HEK293 (cell line): ENCODE measurements at regions not wholly inside any gene's neighbourhood (a gene's known extent, or its start where the extent isn't known, plus 50 kb on each side); places are given as distances from the start of the nearest gene placed in this dataset.

Source experiments
- CTCF ChIA-PET: fragments of 350-600 bp; formaldehyde crosslinking; extraction: SDS; loops from one replicate; lab custom pipeline; 2021; ENCODE audit warnings: antibody characterized with exemption; lab: Yijun Ruan, JAX
- POLR2A ChIA-PET: fragments of 300-600 bp; formaldehyde crosslinking; extraction: SDS; loops from one replicate; lab custom pipeline; 2020; ENCODE audit warnings: antibody characterized with exemption, inconsistent platforms; lab: Yijun Ruan, JAX
- H3K27ac ChIP-seq: fragments of 200-500 bp; sonication (Bioruptor generic); 2 replicates; pipeline ENCODE4 v1.5.1; 2014; ENCODE audit warnings: low read depth, low read length, control low read depth, inconsistent platforms; ENCODE audit errors: extremely low read depth
- H3K36me3 ChIP-seq, 2 experiments: fragments of 200-500 bp in 1 of 2; sonication (Bioruptor generic) in 1 of 2; 1 replicate in 1 of 2; 2 replicates in 1 of 2; pipeline ENCODE4 v1.5.1; 2014 to 2017; ENCODE audit warnings: inconsistent platforms in 2 of 2, low read length in 2 of 2; ENCODE audit not compliant: control insufficient read depth in 2 of 2, insufficient read depth in 1 of 2
- H3K4me1 ChIP-seq: fragments of 200-500 bp; sonication (Bioruptor generic); 2 replicates; pipeline ENCODE4 v1.5.1; 2014; ENCODE audit warnings: mild to moderate bottlenecking, low read length, inconsistent platforms; ENCODE audit not compliant: control insufficient read depth, insufficient read depth
- H3K4me3 ChIP-seq: 2 replicates; pipeline ENCODE4 v1.5.1; 2011; ENCODE audit warnings: low read depth, mild to moderate bottlenecking, control low read depth, low read length, moderate library complexity
- H3K9me3 ChIP-seq: fragments of 200-500 bp; sonication (Bioruptor generic); 2 replicates; pipeline ENCODE4 v1.5.1; 2014; ENCODE audit warnings: low read depth, low read length, inconsistent platforms; ENCODE audit not compliant: control insufficient read depth, insufficient read depth
- GLI4 ChIP-seq: fragments of 450-650 bp; formaldehyde crosslinking; IDR thresholded peaks from 2 replicates; pipeline ENCODE4 v1.5.1; 2016; ENCODE audit warnings: missing biosample characterization, missing genetic modification characterization
- GLIS1 ChIP-seq: fragments of 450-650 bp; formaldehyde crosslinking; IDR thresholded peaks from 2 replicates; pipeline ENCODE4 v1.5.1; 2016; ENCODE audit warnings: missing biosample characterization, missing genetic modification characterization
- HOXA7 ChIP-seq: sonication (generic); formaldehyde crosslinking; IDR thresholded peaks from 2 replicates; pipeline ENCODE4 v1.8.1; 2022; ENCODE audit warnings: missing genetic modification reagents, borderline replicate concordance
- MZF1 ChIP-seq: fragments of 450-650 bp; formaldehyde crosslinking; IDR thresholded peaks from 2 replicates; pipeline ENCODE4 v1.5.1; 2017; ENCODE audit warnings: missing biosample characterization, missing genetic modification characterization, borderline replicate concordance
- PRDM6 ChIP-seq: fragments of 450-650 bp; formaldehyde crosslinking; IDR thresholded peaks from 2 replicates; pipeline ENCODE4 v1.5.1; 2017; ENCODE audit warnings: missing biosample characterization, missing genetic modification characterization
- REST ChIP-seq: fragments of 450-650 bp; formaldehyde crosslinking; IDR thresholded peaks from 2 replicates; pipeline ENCODE4 v1.5.1; 2016; ENCODE audit warnings: missing biosample characterization, missing genetic modification characterization
- WT1 ChIP-seq: fragments of 450-650 bp; formaldehyde crosslinking; IDR thresholded peaks from 2 replicates; pipeline ENCODE4 v1.5.1; 2016; ENCODE audit warnings: missing biosample characterization, missing genetic modification characterization
- ZNF10 ChIP-seq: fragments of 450-650 bp; formaldehyde crosslinking; IDR thresholded peaks from 2 replicates; pipeline ENCODE4 v1.5.1; 2017; ENCODE audit warnings: missing biosample characterization, missing genetic modification characterization
- ZNF121 ChIP-seq: fragments of 450-650 bp; formaldehyde crosslinking; IDR thresholded peaks from 2 replicates; pipeline ENCODE4 v1.5.1; 2016; ENCODE audit warnings: missing biosample characterization, missing genetic modification characterization
- ZNF133 ChIP-seq: fragments of 450-650 bp; formaldehyde crosslinking; IDR thresholded peaks from 2 replicates; pipeline ENCODE4 v1.5.1; 2016; ENCODE audit warnings: missing biosample characterization, missing genetic modification characterization
- ZNF155 ChIP-seq: fragments of 450-650 bp; formaldehyde crosslinking; IDR thresholded peaks from 2 replicates; pipeline ENCODE4 v1.5.1; 2016; ENCODE audit warnings: missing biosample characterization, missing genetic modification characterization
- ZNF423 ChIP-seq: fragments of 450-650 bp; formaldehyde crosslinking; IDR thresholded peaks from 2 replicates; pipeline ENCODE4 v1.5.1; 2016; ENCODE audit warnings: missing biosample characterization, missing genetic modification characterization
- ZNF426 ChIP-seq: fragments of 450-650 bp; formaldehyde crosslinking; IDR thresholded peaks from 2 replicates; pipeline ENCODE4 v1.5.1; 2017; ENCODE audit warnings: missing biosample characterization, missing genetic modification characterization, mild to moderate bottlenecking, inconsistent platforms, moderate library complexity
- ZNF510 ChIP-seq: fragments of 450-650 bp; formaldehyde crosslinking; IDR thresholded peaks from 2 replicates; pipeline ENCODE4 v1.5.1; 2018; ENCODE audit warnings: mild to moderate bottlenecking, missing genetic modification characterization, missing biosample characterization; ENCODE audit not compliant: insufficient replicate concordance
- ZNF530 ChIP-seq: fragments of 450-650 bp; formaldehyde crosslinking; IDR thresholded peaks from 2 replicates; pipeline ENCODE4 v1.5.1; 2016; ENCODE audit warnings: low read depth, missing biosample characterization, missing genetic modification characterization
- ZNF555 ChIP-seq: fragments of 450-650 bp; formaldehyde crosslinking; conservative IDR thresholded peaks from 2 replicates; pipeline ENCODE4 v1.5.1; 2017; ENCODE audit warnings: missing biosample characterization, mild to moderate bottlenecking, missing genetic modification characterization, inconsistent platforms
- ZNF704 ChIP-seq: fragments of 450-650 bp; formaldehyde crosslinking; IDR thresholded peaks from 2 replicates; pipeline ENCODE4 v1.5.1; 2016; ENCODE audit warnings: missing biosample characterization, missing genetic modification characterization
- ZNF843 ChIP-seq: fragments of 450-650 bp; formaldehyde crosslinking; IDR thresholded peaks from 2 replicates; pipeline ENCODE4 v1.5.1; 2016; ENCODE audit warnings: missing biosample characterization, missing genetic modification characterization

- TF ChIP-seq ZNF555 (tag by site-specific recombination), result no peak
Observed at GRCh38 chr4:41851621-41852020, 83.6 kb upstream of the TMEM33 start (continued).

- H3K4me1 ChIP-seq, result no peaks in the 10 kb centered on the region
- ChIA-PET POLR2A (no interaction called here), CTCF (no interaction called here)
- no peaks in the 10 kb centered on the region for H3K9me3 ChIP-seq
- H3K4me3 ChIP-seq, result no peak overlapping the region
- no peaks in the 10 kb centered on the region for H3K36me3 ChIP-seq
- TF ChIP-seq REST (tag by site-specific recombination) (no peak), GLIS1 (tag by site-specific recombination) (no peak), ZNF530 (tag by site-specific recombination) (no peak)
- no peak overlapping the region for H3K27ac ChIP-seq
Observed at GRCh38 chr4:41844327-41844726, 90.9 kb upstream of the TMEM33 start.

- H3K4me3 ChIP-seq, result no peak overlapping the region
- no peaks in the 10 kb centered on the region for H3K4me1 ChIP-seq
- no peaks in the 10 kb centered on the region for H3K36me3 ChIP-seq
- H3K27ac ChIP-seq, result no peak overlapping the region
- ChIA-PET POLR2A (no interaction called here), CTCF (no interaction called here)
- TF ChIP-seq ZNF133 (no peak), ZNF843 (no peak), MZF1 (tag by site-specific recombination) (no peak), ZNF10 (no peak), GLI4 (no peak), ZNF121 (no peak), ZNF704 (tag by site-specific recombination) (no peak), ZNF423 (no peak), PRDM6 (tag by site-specific recombination) (no peak), ZNF426 (no peak), WT1 (tag by site-specific recombination) (no peak), ZNF155 (tag by site-specific recombination) (no peak), HOXA7 (CRISPR knock-in tag) (no peak), ZNF510 (no peak)
- no peaks in the 10 kb centered on the region for H3K9me3 ChIP-seq
Observed at GRCh38 chr4:41839916-41840854, 91.7 kb upstream of the PHOX2B start.
